ENCODE measurements at regions not wholly inside any gene's neighbourhood (a gene's known extent, or its start where the extent isn't known, plus 50 kb on each side); places are given as distances from the start of the nearest gene placed in this dataset.

- no peak for TF ChIP-seq CTCF (IDR thresholded peaks at IDR 0.05; ENCODE audit: low read depth, low read length, missing control alignments)
- in situ Hi-C loops (cut with HindIII; ENCODE audit: low sequenced_read_pairs): no loop called here
- no peak for DNase-seq (ENCODE audit: low read depth)
- no peak overlapping the region for H3K4me3 ChIP-seq (ENCODE audit: low read depth, low read length)
Observed at GRCh38 chr13:64075543-64076271, 2660.1 kb upstream of the PCDH20 start.

DNA sequence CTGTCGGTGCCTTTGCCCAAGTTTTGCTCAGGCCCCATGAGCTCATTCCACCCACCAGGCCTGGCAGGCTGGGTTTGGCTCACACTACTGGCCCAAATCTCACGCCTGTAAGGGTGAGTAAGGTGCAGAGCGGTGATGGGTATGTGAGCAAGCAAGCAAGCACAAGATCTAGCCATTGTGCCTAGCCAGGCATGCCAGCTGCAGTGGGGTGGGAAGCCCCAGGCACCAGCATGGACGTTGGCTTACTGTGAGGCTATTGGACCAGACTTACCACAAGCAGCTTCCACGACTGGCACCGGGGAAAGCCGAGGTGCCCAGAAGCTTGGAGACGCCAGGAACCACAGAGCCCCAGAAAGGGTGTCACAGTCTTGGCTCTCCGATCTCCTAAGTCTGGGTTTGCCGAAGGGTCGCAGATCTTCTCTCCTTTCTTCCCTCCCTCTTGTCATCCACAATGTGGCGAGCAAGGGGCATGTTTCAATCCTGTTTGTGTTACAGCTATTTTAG lies 2659.4 kb upstream of the PCDH20 start:
- no peak for TF ChIP-seq CTCF (IDR thresholded peaks at IDR 0.05; ENCODE audit: low read depth, low read length, missing control alignments)
- no peak for DNase-seq (ENCODE audit: low read depth)
- no peak overlapping the region for H3K4me3 ChIP-seq (ENCODE audit: low read depth, low read length)
- in situ Hi-C loops (cut with HindIII; ENCODE audit: low sequenced_read_pairs): no loop called here

DNA sequence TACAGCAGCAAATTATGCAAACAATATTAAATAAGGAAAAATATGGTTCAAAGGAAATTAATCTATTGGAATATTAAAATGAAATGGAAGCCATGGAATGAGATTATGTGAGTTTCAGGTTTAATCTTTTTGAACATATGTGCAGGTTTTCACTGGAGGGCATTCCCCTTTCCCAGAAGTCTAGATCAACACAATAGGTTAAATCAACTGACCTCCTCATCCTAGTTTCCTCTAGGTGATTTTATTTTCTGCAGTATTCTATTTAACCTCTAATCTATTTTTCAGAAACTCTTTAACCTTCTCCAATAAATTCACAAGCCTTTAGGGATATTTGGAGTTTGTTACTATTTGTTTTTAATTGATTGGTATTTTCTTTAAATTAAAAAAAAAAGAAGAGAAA lies 2657.6 kb upstream of the PCDH20 start:
- no peak for TF ChIP-seq CTCF (IDR thresholded peaks at IDR 0.05; ENCODE audit: low read depth, low read length, missing control alignments)

GRCh38 chr13:64071352-64071751 lies 2655.7 kb upstream of the PCDH20 start:
- no peak overlapping the region for H3K4me3 ChIP-seq (ENCODE audit: low read depth, low read length)
- DNase-seq (ENCODE audit: low read depth): no peak
- TF ChIP-seq CTCF (IDR thresholded peaks at IDR 0.05; ENCODE audit: low read depth, low read length, missing control alignments): no peak
- in situ Hi-C loops (cut with HindIII; ENCODE audit: low sequenced_read_pairs): no loop called here

More for the DNA sequence above, 2657.6 kb upstream of the PCDH20 start:
- no peak overlapping the region for H3K4me3 ChIP-seq (ENCODE audit: low read depth, low read length)
- no peak for DNase-seq (ENCODE audit: low read depth)
- in situ Hi-C loops (cut with HindIII; ENCODE audit: low sequenced_read_pairs): no loop called here

DNA sequence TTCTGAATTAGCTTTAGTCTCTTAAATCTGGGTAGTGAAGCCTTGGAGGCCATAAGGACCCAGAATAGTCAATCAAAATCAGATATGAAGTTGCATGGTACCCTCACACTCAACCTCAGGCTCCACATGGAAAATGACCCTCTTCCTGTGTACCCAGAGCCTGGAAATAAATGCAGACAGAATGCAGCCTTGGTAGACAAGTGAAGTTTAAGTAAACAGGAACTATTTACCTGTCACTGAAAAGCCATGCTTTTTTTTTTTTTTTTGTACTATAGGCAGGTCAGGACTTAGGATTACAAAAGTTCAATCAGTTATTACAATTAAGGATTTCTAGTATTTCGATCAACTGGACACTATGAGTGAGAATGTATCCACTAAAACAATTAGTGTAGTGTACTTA lies 2654.2 kb upstream of the PCDH20 start:
- no peak overlapping the region for H3K4me3 ChIP-seq (ENCODE audit: low read depth, low read length)
- in situ Hi-C loops (cut with HindIII; ENCODE audit: low sequenced_read_pairs): no loop called here
- TF ChIP-seq CTCF (IDR thresholded peaks at IDR 0.05; ENCODE audit: low read depth, low read length, missing control alignments): no peak
- DNase-seq (ENCODE audit: low read depth): no peak

DNA sequence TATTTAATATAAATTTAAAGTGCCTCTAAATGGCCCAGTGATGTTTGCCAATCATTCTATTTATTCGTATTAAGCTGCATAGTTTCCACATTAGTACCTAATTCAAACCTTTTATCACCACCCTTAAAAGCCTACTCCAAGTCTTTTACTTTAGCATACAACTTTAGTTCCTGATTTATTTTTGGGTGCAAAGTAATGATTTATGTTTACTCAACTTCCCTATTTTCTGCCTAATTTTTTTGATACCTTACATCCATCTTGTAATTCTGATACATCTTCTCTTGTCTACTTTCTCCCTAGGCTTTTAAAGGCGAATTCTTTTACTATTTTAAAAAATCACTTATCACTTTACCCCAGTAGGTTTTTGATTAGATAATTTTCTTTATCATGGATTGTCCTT lies 2651.1 kb upstream of the PCDH20 start:
- in situ Hi-C loops (cut with HindIII; ENCODE audit: low sequenced_read_pairs): no loop called here
- no peak overlapping the region for H3K4me3 ChIP-seq (ENCODE audit: low read depth, low read length)
- no peak for DNase-seq (ENCODE audit: low read depth)
- TF ChIP-seq CTCF (IDR thresholded peaks at IDR 0.05; ENCODE audit: low read depth, low read length, missing control alignments): no peak
